ENCODE measurements at regions not wholly inside any gene's neighbourhood (a gene's known extent, or its start where the extent isn't known, plus 50 kb on each side); places are given as distances from the start of the nearest gene placed in this dataset.

DNA sequence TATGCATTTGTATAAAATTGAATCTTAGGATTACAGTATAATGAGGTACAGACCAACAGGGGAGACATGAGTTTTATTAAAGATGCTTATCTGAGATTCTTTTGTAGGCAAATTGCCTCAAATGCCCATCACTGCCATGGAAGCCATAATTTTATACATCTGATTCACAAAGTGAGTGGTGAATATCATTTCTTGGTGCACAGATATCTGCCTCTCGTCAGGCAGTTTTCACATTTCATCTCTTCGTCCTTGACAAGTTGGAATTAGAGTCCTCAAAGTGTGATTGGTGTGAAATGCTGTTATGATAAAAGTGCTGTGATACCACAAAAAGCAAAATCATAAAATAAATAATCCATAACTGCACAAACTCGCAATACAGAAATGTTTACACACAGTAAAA lies 1602.8 kb upstream of the DDX18 start:
- TF ChIP-seq EP300 (IDR thresholded peaks at IDR 0.05), result no peak
- TF ChIP-seq CTCF (IDR thresholded peaks at IDR 0.05), result no peak

Measured in tibial nerve (tissue), 4 donors.